ENCODE measurements at regions not wholly inside any gene's neighbourhood (a gene's known extent, or its start where the extent isn't known, plus 50 kb on each side); places are given as distances from the start of the nearest gene placed in this dataset.

DNA sequence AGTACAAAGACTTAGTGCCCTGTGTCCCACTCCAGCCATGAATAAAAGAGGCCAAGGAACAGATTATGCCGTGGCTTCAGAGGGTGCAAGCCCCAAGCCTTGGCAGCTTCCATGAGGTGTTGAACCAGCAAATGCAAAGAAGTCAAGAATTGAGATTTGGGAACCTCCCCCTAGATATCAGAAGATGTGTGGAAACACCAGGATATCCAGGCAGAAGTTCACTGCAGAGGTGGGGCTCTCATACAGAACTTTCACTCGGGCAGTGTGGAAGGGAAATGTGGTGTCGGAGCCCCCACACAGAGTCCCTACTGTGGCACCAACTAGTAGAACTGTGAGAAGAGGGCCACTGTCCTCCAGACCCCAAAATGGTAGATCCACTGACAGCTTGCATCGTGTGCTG, 2421.4 kb downstream of the PCDH9 start:
- TF ChIP-seq, protein P1, sequence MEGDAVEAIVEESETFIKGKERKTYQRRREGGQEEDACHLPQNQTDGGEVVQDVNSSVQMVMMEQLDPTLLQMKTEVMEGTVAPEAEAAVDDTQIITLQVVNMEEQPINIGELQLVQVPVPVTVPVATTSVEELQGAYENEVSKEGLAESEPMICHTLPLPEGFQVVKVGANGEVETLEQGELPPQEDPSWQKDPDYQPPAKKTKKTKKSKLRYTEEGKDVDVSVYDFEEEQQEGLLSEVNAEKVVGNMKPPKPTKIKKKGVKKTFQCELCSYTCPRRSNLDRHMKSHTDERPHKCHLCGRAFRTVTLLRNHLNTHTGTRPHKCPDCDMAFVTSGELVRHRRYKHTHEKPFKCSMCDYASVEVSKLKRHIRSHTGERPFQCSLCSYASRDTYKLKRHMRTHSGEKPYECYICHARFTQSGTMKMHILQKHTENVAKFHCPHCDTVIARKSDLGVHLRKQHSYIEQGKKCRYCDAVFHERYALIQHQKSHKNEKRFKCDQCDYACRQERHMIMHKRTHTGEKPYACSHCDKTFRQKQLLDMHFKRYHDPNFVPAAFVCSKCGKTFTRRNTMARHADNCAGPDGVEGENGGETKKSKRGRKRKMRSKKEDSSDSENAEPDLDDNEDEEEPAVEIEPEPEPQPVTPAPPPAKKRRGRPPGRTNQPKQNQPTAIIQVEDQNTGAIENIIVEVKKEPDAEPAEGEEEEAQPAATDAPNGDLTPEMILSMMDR (IDR thresholded peaks at IDR 0.05; ENCODE audit: insufficient read depth, low read length, poor library complexity, severe bottlenecking): no peak
- no peak for TF ChIP-seq EZH2phosphoT487 (conservative IDR thresholded peaks at IDR 0.05; ENCODE audit: low read length)

Measured in SU-DHL-6 (cell line).